Loucy (cell line): ENCODE measurements at regions not wholly inside any gene's neighbourhood (a gene's known extent, or its start where the extent isn't known, plus 50 kb on each side); places are given as distances from the start of the nearest gene placed in this dataset.

Source experiments
- CTCF ChIP-seq: fragments of 200-600 bp; sonication (generic); conservative IDR thresholded peaks from 2 replicates; pipeline ENCODE4 v1.5.1; 2014; ENCODE audit warnings: mild to moderate bottlenecking, antibody characterized with exemption, low read length
- EZH2phosphoT487 ChIP-seq: fragments of 200-600 bp; IDR thresholded peaks from 2 replicates; pipeline ENCODE4 v1.6.1; 2018; ENCODE audit warnings: antibody characterized with exemption, mild to moderate bottlenecking, moderate library complexity, borderline replicate concordance

- TF ChIP-seq CTCF (no peak), EZH2phosphoT487 (no peak)
Measured at GRCh38 chr16:86365513-86366273, 144.6 kb upstream of the FOXF1 start.
